ENCODE measurements at regions not wholly inside any gene's neighbourhood (a gene's known extent, or its start where the extent isn't known, plus 50 kb on each side); places are given as distances from the start of the nearest gene placed in this dataset.

- peak; percentile 24 for DNase-seq
Observed at GRCh38 chr3:5071061-5071460, 51.0 kb upstream of the ARL8B start.

DNA sequence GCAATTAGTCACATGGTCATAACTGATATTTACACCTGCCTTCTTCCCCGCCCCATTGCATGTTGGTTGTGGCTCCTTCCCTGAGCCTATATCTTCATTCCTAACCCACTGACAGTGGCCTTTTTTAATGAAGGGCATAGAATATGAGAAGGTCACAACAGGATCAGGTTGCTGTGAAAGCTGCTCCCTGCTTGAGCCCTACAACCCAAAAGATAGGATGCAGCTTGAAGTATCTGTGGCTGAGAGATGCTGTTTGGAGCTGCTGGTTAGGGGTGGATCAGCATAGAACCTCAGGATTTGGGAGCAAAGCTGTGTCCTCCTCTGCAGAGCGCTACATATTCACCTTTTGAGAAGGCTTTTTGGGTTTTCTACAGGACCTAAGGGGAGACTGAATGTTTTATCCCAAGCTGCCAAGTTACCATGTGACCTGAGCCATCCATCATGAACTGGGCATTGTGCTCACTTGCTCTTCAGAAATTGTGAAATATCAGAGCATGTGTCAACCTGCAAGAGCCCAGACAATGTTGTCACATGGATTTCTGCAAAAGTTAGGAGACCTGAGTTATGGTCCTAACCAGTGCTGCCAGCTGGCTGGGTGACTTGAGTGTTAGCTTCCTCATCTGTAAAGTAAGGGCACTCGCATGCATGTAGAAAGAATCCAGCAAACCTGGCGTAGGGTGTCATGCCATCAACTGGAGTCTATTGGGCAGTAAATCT lies 49.8 kb upstream of the ARL8B start:
- no peak for DNase-seq
